ENCODE measurements at regions not wholly inside any gene's neighbourhood (a gene's known extent, or its start where the extent isn't known, plus 50 kb on each side); places are given as distances from the start of the nearest gene placed in this dataset.

DNA sequence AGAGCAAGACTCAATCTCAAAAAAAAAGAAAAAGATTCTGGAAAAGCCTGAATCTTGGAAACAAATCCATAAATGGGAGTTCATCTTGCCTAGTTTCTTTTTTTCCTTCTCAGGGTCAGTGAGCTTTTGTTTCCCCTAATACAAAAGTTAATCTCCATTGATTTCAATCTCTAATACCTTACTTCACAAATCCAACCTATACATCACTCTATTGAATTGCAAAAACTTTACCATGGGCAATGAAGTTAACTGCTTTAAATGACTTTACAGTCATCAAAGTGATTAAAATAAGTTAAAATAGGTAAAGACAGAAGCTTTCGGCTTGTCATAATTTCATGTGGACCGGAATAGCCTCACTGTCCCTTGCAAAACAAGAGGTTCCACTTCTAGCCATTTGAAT lies 1012.7 kb upstream of the SEL1L start:
- ChIA-PET POLR2A (no interaction called here), CTCF (interaction anchor here (0.7 kb wide), 1 partner anchor 1512 kb away, joined by 3 read pairs; no protein-coding TSS in a partner anchor)
- H3K4me1 ChIP-seq (ENCODE audit: control insufficient read depth, insufficient read depth, low read length), result no peaks in the 10 kb centered on the region
- TF ChIP-seq YY1 (tag by site-specific recombination; IDR thresholded peaks at IDR 0.05) (no peak), ZNF223 (tag by site-specific recombination; IDR thresholded peaks at IDR 0.05) (no peak), ZNF521 (tag by site-specific recombination; IDR thresholded peaks at IDR 0.05) (no peak), ZNF473 (tag by site-specific recombination; IDR thresholded peaks at IDR 0.05) (no peak), ZFHX2 (tag by site-specific recombination; conservative IDR thresholded peaks at IDR 0.05) (no peak), ZNF292 (tag by site-specific recombination; IDR thresholded peaks at IDR 0.05; ENCODE audit: borderline replicate concordance, low read depth) (no peak), ZFP41 (tag by site-specific recombination; IDR thresholded peaks at IDR 0.05; ENCODE audit: borderline replicate concordance) (no peak), ZNF768 (tag by site-specific recombination; IDR thresholded peaks at IDR 0.05) (no peak)
- TF ChIP-seq, protein P1, sequence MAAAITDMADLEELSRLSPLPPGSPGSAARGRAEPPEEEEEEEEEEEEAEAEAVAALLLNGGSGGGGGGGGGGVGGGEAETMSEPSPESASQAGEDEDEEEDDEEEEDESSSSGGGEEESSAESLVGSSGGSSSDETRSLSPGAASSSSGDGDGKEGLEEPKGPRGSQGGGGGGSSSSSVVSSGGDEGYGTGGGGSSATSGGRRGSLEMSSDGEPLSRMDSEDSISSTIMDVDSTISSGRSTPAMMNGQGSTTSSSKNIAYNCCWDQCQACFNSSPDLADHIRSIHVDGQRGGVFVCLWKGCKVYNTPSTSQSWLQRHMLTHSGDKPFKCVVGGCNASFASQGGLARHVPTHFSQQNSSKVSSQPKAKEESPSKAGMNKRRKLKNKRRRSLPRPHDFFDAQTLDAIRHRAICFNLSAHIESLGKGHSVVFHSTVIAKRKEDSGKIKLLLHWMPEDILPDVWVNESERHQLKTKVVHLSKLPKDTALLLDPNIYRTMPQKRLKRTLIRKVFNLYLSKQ (tag by site-specific recombination; IDR thresholded peaks at IDR 0.05; ENCODE audit: borderline replicate concordance), result no peak
- TF ChIP-seq, protein P2, sequence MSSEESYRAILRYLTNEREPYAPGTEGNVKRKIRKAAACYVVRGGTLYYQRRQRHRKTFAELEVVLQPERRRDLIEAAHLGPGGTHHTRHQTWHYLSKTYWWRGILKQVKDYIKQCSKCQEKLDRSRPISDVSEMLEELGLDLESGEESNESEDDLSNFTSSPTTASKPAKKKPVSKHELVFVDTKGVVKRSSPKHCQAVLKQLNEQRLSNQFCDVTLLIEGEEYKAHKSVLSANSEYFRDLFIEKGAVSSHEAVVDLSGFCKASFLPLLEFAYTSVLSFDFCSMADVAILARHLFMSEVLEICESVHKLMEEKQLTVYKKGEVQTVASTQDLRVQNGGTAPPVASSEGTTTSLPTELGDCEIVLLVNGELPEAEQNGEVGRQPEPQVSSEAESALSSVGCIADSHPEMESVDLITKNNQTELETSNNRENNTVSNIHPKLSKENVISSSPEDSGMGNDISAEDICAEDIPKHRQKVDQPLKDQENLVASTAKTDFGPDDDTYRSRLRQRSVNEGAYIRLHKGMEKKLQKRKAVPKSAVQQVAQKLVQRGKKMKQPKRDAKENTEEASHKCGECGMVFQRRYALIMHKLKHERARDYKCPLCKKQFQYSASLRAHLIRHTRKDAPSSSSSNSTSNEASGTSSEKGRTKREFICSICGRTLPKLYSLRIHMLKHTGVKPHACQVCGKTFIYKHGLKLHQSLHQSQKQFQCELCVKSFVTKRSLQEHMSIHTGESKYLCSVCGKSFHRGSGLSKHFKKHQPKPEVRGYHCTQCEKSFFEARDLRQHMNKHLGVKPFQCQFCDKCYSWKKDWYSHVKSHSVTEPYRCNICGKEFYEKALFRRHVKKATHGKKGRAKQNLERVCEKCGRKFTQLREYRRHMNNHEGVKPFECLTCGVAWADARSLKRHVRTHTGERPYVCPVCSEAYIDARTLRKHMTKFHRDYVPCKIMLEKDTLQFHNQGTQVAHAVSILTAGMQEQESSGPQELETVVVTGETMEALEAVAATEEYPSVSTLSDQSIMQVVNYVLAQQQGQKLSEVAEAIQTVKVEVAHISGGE (tag by site-specific recombination; conservative IDR thresholded peaks at IDR 0.05; ENCODE audit: low read depth), result no peak
- no peak overlapping the region for H3K4me3 ChIP-seq (ENCODE audit: low read depth, low read length)
- H3K9me3 ChIP-seq (ENCODE audit: control insufficient read depth, insufficient read depth, low read depth, low read length), result no peaks in the 10 kb centered on the region
- no peaks in the 10 kb centered on the region for H3K36me3 ChIP-seq (ENCODE audit: control insufficient read depth in 2 of 2, insufficient read depth in 1 of 2, low read length in 2 of 2)
- H3K27ac ChIP-seq (ENCODE audit: extremely low read depth, low read depth, low read length), result no peak overlapping the region

DNA sequence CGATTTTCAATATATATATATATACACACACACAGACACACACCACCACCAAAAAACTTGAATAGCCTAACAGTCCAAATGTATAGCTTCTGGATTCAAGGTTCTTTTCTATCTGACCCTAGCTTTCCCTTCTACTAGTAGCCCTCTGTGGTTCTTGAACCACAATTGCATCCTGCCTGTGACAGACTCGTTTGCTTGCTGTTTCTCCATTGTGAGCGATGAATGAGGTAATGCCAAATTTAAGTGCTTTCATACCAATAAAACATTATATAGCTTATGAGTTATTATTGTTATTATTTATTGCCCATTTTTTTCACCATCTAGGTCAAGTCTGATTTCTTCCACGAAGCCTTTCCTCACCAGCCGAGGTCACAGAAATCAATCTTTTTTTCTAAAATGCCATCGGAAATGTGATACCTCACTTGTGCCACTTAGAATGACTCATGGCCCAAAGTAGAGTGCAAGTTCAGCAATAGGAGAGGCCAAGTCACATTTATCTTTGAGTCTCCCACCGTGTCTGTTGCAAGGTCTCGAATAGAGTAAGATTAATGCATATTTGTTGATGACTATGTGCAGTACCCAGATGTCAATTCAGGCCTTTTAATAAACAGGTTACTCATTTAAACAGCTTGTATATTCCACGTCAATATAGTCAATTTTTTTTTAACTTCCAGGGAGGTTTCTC lies 1015.8 kb upstream of the SEL1L start:
- Histone ChIP-seq H3K27ac (ENCODE audit: extremely low read depth, low read depth, low read length) (no peak overlapping the region), H3K4me1 (ENCODE audit: control insufficient read depth, insufficient read depth, low read length) (no peaks in the 10 kb centered on the region), H3K4me3 (ENCODE audit: low read depth, low read length) (no peak overlapping the region), H3K36me3 (ENCODE audit: control insufficient read depth in 2 of 2, insufficient read depth in 1 of 2, low read length in 2 of 2) (no peaks in the 10 kb centered on the region), H3K9me3 (ENCODE audit: control insufficient read depth, insufficient read depth, low read depth, low read length) (no peaks in the 10 kb centered on the region)
- ChIA-PET CTCF (no interaction called here), POLR2A (no interaction called here)
- TF ChIP-seq KLF10 (tag by site-specific recombination; IDR thresholded peaks at IDR 0.05) (no peak), ZBTB17 (tag by site-specific recombination; IDR thresholded peaks at IDR 0.05) (no peak), GLI2 (tag by site-specific recombination; IDR thresholded peaks at IDR 0.05; ENCODE audit: borderline replicate concordance, low read depth) (no peak), ZNF350 (tag by site-specific recombination; IDR thresholded peaks at IDR 0.05) (no peak), ZNF394 (tag by site-specific recombination; IDR thresholded peaks at IDR 0.05; ENCODE audit: borderline replicate concordance) (no peak), KLF8 (tag by site-specific recombination; IDR thresholded peaks at IDR 0.05) (no peak), MZF1 (tag by site-specific recombination; IDR thresholded peaks at IDR 0.05; ENCODE audit: borderline replicate concordance) (no peak), OVOL3 (tag by site-specific recombination; IDR thresholded peaks at IDR 0.05) (no peak), ZNF768 (tag by site-specific recombination; IDR thresholded peaks at IDR 0.05) (no peak), ZNF654 (tag by site-specific recombination; IDR thresholded peaks at IDR 0.05; ENCODE audit: low read depth) (no peak), ZNF311 (tag by site-specific recombination; IDR thresholded peaks at IDR 0.05; ENCODE audit: borderline replicate concordance) (no peak), ZNF843 (tag by site-specific recombination; IDR thresholded peaks at IDR 0.05) (no peak), ZNF629 (tag by site-specific recombination; IDR thresholded peaks at IDR 0.05) (no peak)
- TF ChIP-seq, protein P3, sequence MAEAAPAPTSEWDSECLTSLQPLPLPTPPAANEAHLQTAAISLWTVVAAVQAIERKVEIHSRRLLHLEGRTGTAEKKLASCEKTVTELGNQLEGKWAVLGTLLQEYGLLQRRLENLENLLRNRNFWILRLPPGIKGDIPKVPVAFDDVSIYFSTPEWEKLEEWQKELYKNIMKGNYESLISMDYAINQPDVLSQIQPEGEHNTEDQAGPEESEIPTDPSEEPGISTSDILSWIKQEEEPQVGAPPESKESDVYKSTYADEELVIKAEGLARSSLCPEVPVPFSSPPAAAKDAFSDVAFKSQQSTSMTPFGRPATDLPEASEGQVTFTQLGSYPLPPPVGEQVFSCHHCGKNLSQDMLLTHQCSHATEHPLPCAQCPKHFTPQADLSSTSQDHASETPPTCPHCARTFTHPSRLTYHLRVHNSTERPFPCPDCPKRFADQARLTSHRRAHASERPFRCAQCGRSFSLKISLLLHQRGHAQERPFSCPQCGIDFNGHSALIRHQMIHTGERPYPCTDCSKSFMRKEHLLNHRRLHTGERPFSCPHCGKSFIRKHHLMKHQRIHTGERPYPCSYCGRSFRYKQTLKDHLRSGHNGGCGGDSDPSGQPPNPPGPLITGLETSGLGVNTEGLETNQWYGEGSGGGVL (tag by site-specific recombination; IDR thresholded peaks at IDR 0.05), result no peak
- TF ChIP-seq, protein P4, sequence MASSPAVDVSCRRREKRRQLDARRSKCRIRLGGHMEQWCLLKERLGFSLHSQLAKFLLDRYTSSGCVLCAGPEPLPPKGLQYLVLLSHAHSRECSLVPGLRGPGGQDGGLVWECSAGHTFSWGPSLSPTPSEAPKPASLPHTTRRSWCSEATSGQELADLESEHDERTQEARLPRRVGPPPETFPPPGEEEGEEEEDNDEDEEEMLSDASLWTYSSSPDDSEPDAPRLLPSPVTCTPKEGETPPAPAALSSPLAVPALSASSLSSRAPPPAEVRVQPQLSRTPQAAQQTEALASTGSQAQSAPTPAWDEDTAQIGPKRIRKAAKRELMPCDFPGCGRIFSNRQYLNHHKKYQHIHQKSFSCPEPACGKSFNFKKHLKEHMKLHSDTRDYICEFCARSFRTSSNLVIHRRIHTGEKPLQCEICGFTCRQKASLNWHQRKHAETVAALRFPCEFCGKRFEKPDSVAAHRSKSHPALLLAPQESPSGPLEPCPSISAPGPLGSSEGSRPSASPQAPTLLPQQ (tag by site-specific recombination; IDR thresholded peaks at IDR 0.05), result no peak
- TF ChIP-seq, protein P5, sequence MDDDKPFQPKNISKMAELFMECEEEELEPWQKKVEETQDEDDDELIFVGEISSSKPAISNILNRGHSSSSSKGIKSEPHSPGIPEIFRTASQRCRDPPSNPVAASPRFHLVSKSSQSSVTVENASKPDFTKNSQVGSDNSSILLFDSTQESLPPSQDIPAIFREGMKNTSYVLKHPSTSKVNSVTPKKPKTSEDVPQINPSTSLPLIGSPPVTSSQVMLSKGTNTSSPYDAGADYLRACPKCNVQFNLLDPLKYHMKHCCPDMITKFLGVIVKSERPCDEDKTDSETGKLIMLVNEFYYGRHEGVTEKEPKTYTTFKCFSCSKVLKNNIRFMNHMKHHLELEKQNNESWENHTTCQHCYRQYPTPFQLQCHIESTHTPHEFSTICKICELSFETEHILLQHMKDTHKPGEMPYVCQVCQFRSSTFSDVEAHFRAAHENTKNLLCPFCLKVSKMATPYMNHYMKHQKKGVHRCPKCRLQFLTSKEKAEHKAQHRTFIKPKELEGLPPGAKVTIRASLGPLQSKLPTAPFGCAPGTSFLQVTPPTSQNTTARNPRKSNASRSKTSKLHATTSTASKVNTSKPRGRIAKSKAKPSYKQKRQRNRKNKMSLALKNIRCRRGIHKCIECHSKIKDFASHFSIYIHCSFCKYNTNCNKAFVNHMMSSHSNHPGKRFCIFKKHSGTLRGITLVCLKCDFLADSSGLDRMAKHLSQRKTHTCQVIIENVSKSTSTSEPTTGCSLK (tag by site-specific recombination; IDR thresholded peaks at IDR 0.05), result no peak
